Activated CD8-positive, alpha-beta memory T cell treated with anti-CD3 and anti-CD28 coated beads for 48 hours (primary cell): ENCODE measurements at regions not wholly inside any gene's neighbourhood (a gene's known extent, or its start where the extent isn't known, plus 50 kb on each side); places are given as distances from the start of the nearest gene placed in this dataset.
"Not testable (repeated sequence)": the region's sequence is repeated elsewhere in the genome, so short reads cannot be mapped to it uniquely, and the experiment has no call there.

Experiments used
- DNase-seq, 3 experiments: peaks; one replicate each; pipeline ENCODE4 v3.0.0-alpha.2; 2020; ENCODE audit warnings: low read depth in 2 of 3, low spot score in 2 of 3

DNA sequence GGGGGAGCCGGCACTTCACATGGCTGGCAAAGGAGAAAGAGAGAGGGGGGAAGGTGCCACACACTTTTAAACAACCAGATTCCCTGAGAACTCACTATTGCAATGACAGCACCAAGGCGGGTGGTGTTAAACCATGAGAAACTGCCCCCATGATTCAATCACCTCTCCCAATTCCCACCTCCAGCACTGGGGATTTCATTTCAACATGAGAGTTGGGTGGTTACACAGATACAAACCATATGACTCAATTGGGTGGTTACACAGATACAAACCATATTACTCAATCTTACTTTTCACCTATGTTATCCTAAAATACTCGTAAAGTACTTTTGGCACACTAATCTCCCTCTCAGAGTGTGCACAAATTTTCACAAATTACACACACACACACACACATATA is 1097.5 kb upstream of the TMPRSS15 start:
- DNase-seq = no peak

DNA sequence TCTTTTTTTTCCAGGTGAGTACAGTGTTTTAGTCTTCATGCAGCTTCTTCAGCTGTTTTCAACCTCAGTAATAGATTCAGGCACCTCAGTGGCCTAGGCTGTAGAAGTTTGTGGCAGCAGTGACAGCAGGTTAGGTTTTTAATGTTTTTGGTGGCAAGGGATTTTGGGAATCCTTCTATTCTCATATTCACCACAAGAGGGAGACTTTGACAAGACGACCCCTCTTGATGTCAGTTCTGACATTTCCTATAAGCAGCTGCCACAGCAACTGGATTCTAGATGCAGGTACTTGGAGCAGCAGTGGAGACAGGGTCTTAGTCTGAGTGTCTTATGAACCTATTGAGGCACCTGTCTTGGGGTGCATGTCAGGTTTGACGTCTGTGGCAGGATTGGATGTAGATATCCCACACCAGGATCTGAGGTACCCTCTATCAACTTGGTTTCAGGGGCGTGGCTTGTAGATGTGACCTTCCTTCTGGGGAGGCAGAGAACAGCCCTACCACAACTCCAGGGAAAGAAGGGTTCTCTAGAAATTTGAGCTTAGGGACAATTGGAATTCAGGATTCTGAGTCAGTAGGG is 1104.2 kb upstream of the TMPRSS15 start:
- no peak for DNase-seq

DNA sequence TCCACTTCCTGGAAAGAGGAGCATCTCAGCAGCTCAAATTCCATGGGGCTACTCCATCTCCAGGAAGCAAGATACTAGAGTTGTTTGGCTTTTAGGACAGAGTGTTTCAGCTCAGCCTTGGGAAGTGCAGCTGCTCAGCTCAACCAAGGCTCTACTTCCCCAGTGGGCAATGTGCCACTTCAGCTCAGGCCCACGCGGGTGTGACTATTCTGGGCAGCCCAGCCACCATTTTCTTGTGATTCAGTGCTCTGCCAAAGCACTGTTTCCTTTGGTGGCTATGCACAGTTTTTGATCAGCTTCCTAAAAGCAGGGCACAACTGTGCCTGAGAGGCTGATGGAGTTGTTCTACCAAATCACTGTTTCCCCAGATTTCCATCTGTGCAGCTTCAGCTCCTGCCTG is 1104.9 kb upstream of the TMPRSS15 start:
- DNase-seq = no peak

- no peak for DNase-seq
Measured at GRCh38 chr21:19508844-19509243, 1105.3 kb upstream of the TMPRSS15 start.

GRCh38 chr21:19510057-19510456 is 1106.5 kb upstream of the TMPRSS15 start:
- no peak for DNase-seq

GRCh38 chr21:19510653-19511052 is 1107.1 kb upstream of the TMPRSS15 start:
- no peak for DNase-seq

DNA sequence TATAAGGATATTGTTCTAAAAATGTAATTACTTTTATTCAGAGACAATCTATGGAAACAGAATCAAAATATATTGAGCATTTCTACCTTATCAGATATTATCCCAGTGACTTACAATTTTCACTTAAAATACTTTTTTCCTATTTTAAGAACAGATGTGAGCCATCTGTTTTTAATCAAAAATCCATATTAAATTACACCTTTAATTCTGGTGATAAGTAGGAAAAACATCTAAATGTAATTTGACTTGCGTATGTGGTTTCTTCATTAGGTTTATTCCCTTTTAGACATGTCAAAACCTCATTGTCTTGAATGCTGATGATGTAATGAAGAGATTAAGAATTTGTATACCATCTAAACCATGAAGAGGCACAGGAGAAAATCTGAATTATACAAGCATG is 1118.8 kb upstream of the TMPRSS15 start:
- DNase-seq = no peak

DNA sequence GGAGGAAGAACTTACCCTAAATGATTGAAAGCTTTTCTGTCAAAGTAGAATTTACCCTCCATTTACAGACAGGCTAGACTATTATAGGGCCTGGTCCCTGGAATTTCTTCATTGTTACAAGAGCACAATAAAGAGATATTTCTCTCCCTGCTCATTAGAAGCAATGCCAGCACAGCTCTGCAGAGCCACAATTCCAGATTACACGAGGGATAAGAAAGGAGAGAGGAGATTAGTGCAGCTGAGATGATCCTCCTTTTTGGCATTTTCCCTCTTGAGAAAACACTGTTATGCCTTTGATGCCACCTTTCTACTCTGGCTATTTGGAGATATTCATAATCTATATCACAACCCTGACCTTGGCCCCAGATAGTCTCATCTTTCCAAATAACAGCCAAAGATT is 1119.5 kb upstream of the TMPRSS15 start:
- no peak for DNase-seq

DNA sequence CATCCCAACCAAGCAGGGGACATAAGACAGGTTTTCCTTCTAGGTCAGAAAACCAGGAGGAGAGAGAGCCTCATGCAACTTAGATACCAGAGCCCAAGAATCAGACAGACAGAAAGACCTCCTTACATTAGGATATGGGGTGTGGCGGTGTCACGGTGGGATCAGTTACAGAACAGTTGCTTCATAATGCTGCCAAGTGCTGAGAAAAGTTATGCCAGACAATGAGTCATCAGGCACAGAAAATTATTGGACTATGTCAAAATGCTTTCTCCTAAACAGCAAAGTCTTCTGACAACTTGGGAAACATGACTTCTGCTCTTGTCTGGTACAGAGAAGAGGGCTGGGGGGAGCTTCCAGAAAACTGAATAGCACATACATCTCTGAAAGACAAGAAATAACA is 1120.2 kb upstream of the TMPRSS15 start:
- DNase-seq = no peak

GRCh38 chr21:19529031-19529430 is 1125.4 kb upstream of the TMPRSS15 start:
- DNase-seq = no peak

- DNase-seq = no peak
Measured at GRCh38 chr21:19535356-19535755, 1131.8 kb upstream of the TMPRSS15 start.

DNA sequence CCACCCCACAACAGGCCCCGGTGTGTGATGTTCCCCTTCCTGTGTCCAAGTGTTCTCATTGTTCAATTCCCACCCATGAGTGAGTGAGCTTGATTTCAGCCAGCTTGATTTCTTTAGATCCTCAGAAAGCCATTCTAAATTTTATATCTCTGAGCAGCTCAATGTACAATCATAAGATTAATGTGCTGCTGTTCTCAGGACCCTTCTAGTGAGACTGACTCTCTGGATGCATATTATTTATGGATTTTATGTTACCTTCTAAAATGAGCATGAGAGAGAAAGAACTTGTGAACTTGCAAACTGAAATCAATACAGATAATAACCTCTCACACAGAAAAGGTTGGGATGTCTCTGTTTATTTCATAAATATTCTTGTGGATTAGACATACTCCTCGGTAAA is 1133.5 kb upstream of the TMPRSS15 start:
- DNase-seq = no peak

GRCh38 chr21:19540287-19540686 is 1136.7 kb upstream of the TMPRSS15 start:
- DNase-seq = no peak

DNA sequence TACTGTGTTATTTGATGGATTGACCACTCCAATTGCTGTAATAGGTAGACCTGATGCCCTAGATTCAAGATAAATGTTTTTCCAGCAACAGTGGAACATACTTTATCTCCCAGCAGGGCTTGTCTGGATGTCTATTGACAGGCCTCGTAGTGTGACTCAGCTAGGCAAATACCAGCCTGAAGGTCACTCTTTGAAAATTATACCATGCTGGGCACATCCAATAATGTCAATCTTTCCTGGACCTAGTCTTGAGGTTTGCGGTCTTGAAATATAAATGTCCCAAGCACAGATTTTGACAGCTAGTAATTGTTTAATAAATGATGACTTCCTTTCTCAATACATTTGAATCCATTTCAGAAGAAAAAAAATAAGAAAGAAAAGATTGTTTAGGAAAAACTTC is 1138.0 kb upstream of the TMPRSS15 start:
- DNase-seq = no peak

- DNase-seq = not testable (repeated sequence)
Measured at GRCh38 chr21:19544493-19544892, 1140.9 kb upstream of the TMPRSS15 start.

DNA sequence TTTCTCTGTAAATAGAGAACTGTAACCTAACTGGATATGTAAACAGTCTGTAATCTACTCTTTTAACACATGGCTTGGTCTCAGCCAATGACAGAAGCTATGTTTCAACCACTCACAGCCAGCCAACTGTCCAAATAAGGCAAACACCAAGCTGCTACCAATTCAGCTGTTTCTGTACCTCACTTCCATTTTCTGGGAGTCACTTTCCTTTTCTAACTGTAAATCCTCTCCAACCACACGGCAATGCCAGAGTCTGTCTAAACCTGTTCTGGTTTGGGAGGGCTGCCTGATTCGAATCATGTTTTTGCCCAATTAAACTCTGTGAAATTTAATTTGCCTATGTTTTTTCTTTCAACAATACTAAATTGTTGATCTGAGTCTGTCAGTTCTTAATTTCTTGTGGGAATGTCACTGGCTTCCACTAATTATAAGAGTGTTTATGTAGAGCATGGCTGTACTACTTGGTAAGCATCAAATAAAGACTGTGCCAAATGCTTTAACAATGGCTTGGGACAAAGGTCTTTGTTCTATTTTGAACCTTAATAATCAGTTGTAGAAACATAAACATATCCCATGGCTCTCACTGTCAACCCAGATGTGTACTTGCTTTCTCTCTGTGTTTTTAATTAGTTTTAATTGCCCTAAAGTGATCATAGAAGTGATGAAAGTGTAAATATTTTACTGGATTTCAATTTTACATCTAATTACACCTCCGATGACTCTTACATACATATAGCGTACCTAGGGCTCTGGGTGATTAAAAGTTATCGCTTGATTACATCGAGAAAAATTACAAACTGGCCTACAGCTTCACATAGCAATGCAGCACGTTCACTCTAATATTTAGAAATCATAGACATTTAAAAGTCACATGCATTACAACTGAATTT is 1144.6 kb upstream of the TMPRSS15 start:
- DNase-seq = no peak

DNA sequence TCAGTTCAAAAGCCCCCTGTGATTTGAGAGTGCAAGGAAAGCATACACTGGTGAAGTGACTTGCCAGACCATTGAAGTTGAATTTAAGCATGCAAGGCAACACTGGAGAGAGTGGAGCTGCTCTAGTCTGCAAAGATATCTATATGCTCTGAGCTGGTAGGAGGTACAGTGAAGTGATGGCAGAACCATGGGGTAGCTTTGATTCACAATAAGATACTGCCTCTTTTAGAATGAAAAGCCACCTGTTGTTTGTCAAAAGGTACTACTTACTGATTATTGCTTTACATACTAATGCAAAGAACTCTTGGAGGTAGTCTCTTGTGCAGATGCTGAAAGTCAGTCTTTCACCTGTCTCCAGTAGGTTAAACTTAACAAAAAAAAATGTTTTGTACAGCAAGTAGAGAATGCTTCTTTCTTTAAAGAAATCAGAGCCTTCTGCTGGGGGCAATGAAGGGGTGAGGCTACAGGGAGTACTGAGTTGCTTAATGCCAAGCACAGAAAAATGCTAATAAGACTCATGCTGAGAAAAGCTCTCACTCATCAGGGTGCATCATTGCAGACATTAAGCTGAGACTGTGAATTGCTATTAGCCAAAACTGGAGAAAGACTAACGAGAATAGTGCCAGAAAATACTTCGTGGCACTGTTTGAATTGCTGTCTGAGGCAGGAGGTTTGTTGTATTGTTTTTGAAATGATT is 1150.5 kb upstream of the TMPRSS15 start:
- DNase-seq = no peak

DNA sequence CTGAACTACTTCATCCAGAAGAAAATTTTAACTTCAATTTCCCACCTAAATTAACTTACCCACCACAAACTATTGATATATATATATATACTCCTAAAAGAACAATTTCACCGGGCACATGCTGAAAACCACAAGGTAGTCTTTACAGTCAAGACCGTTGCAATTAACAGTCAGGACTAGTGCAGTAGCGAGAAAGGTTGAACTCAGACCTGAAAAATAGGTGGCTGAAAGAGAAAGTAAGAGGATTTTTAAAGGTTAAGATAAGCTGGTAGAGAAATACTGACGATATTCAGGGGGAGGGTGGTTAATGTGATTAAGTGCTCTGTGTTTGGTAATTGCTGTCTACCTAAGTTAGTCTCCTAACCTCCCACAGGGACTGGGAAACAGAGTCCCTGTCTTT is 1153.5 kb upstream of the TMPRSS15 start:
- no peak for DNase-seq

GRCh38 chr21:19557488-19557887 is 1153.9 kb upstream of the TMPRSS15 start:
- no peak for DNase-seq

- DNase-seq = no peak
Measured at GRCh38 chr21:19565587-19565986, 1162.0 kb upstream of the TMPRSS15 start.

- DNase-seq = no peak
Measured at GRCh38 chr21:19566975-19567374, 1163.4 kb upstream of the TMPRSS15 start.

DNA sequence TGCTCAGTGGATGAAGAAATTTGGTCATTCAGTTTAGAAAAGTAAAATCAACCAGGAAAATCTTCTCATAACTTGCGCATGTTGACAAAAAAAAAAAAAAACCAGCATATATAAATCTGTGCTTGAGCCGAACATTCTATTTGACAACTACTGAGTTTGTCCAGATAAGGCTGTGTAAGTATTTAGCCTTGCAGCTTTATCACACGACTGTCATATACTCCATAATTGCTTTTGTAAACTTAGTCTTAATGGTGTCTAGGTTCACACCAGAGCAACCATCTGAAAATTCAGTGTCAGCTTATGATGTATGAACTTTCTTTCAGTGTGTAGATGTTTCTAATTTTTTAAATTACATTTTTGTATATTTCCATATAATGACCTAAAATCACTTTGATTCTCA is 1173.8 kb upstream of the TMPRSS15 start:
- DNase-seq = no peak
